ENCODE measurements at regions not wholly inside any gene's neighbourhood (a gene's known extent, or its start where the extent isn't known, plus 50 kb on each side); places are given as distances from the start of the nearest gene placed in this dataset.

- TF ChIP-seq CTCF (IDR thresholded peaks at IDR 0.05; ENCODE audit: low read depth, low read length, missing control alignments): no peak
- no peak overlapping the region for H3K27ac ChIP-seq
- DNase-seq: no peak
- no peaks in the 10 kb centered on the region for H3K36me3 ChIP-seq (replicated peaks)
- no peaks in the 10 kb centered on the region for H3K27me3 ChIP-seq (replicated peaks)
- in situ Hi-C loops (cut with HindIII; ENCODE audit: low pct_ligation_motif_present, low sequenced_read_pairs): no loop called here
- no peak overlapping the region for H3K4me3 ChIP-seq (ENCODE audit: low read depth, low read length)
Measured at GRCh38 chr21:16169779-16170178, 440.0 kb downstream of the USP25 start.

GRCh38 chr21:16176570-16176969, 446.8 kb downstream of the USP25 start:
- H3K36me3 ChIP-seq (replicated peaks): no peaks in the 10 kb centered on the region
- H3K4me3 ChIP-seq (ENCODE audit: low read depth, low read length): no peak overlapping the region
- no peak overlapping the region for H3K27ac ChIP-seq
- no peak for DNase-seq
- no peaks in the 10 kb centered on the region for H3K27me3 ChIP-seq (replicated peaks)
- TF ChIP-seq CTCF (IDR thresholded peaks at IDR 0.05; ENCODE audit: low read depth, low read length, missing control alignments): no peak
- in situ Hi-C loops (cut with HindIII; ENCODE audit: low pct_ligation_motif_present, low sequenced_read_pairs): no loop called here

GRCh38 chr21:16177532-16177931, 447.8 kb downstream of the USP25 start:
- no peaks in the 10 kb centered on the region for H3K27me3 ChIP-seq (replicated peaks)
- TF ChIP-seq CTCF (IDR thresholded peaks at IDR 0.05; ENCODE audit: low read depth, low read length, missing control alignments): no peak
- H3K36me3 ChIP-seq (replicated peaks): no peaks in the 10 kb centered on the region
- no peak overlapping the region for H3K4me3 ChIP-seq (ENCODE audit: low read depth, low read length)
- in situ Hi-C loops (cut with HindIII; ENCODE audit: low pct_ligation_motif_present, low sequenced_read_pairs): no loop called here
- no peak overlapping the region for H3K27ac ChIP-seq
- DNase-seq: no peak

- no peak for TF ChIP-seq CTCF (IDR thresholded peaks at IDR 0.05; ENCODE audit: low read depth, low read length, missing control alignments)
- no peaks in the 10 kb centered on the region for H3K27me3 ChIP-seq (replicated peaks)
- DNase-seq: peak; percentile 77
- in situ Hi-C loops (cut with HindIII; ENCODE audit: low pct_ligation_motif_present, low sequenced_read_pairs): no loop called here
- no peak overlapping the region for H3K4me3 ChIP-seq (ENCODE audit: low read depth, low read length)
- H3K27ac ChIP-seq: peak overlapping the region; percentile 53
- H3K36me3 ChIP-seq (replicated peaks): no peaks in the 10 kb centered on the region
Measured at GRCh38 chr21:16179773-16180172, 450.0 kb downstream of the USP25 start.

GRCh38 chr21:16180614-16181013, 450.8 kb downstream of the USP25 start:
- H3K27ac ChIP-seq: peak overlapping the region; percentile 53

More at GRCh38 chr21:16180614-16181013, 450.8 kb downstream of the USP25 start:
- Histone ChIP-seq H3K27me3 (replicated peaks) (no peaks in the 10 kb centered on the region), H3K4me3 (ENCODE audit: low read depth, low read length) (no peak overlapping the region), H3K36me3 (replicated peaks) (no peaks in the 10 kb centered on the region)
- in situ Hi-C loops (cut with HindIII; ENCODE audit: low pct_ligation_motif_present, low sequenced_read_pairs): no loop called here
- TF ChIP-seq CTCF (IDR thresholded peaks at IDR 0.05; ENCODE audit: low read depth, low read length, missing control alignments): no peak
- no peak for DNase-seq
